PC-3 (cell line): ENCODE measurements at regions not wholly inside any gene's neighbourhood (a gene's known extent, or its start where the extent isn't known, plus 50 kb on each side); places are given as distances from the start of the nearest gene placed in this dataset.

Experiments
- ATAC-seq: fragments of 200-7000 bp; cut with Tn5 transposase; 2 replicates; pipeline ENCODE4 v1.9.1; 2020; ENCODE audit warnings: mild to moderate bottlenecking, moderate library complexity
- BruUV-seq: library from RNA; stranded (reverse); fragments of 400-500 nt; replicated peaks from 2 replicates; lab custom pipeline; 2021; lab: Mats Ljungman, UMichigan
- CTCF ChIA-PET: fragments of 300-600 bp; sonication (Branson Sonifier 250); formaldehyde crosslinking; loops from one replicate; lab custom pipeline; 2022; ENCODE audit warnings: antibody characterized with exemption; lab: Charles Lee
- POLR2A ChIA-PET: fragments of 300-600 bp; sonication (Branson Sonifier 250); formaldehyde crosslinking; loops from one replicate; lab custom pipeline; 2022; ENCODE audit warnings: antibody characterized with exemption; ENCODE audit not compliant: unreplicated experiment; lab: Charles Lee
- DNase-seq: peaks from one replicate; pipeline ENCODE4 v3.0.0-alpha.2; 2015
- H2AFZ ChIP-seq: fragments of 300-600 bp; sonication (generic); 2 replicates; pipeline ENCODE4 v1.6.0; 2016; ENCODE audit warnings: antibody characterized with exemption, low read length
- H3F3A ChIP-seq: fragments of 300-600 bp; sonication (generic); one replicate; pipeline ENCODE4 v1.6.0; 2017; ENCODE audit warnings: antibody characterized with exemption, low read length, control low read depth, mild to moderate bottlenecking; ENCODE audit not compliant: unreplicated experiment
- H3K27ac ChIP-seq: fragments of 300-600 bp; sonication (generic); 2 replicates; pipeline ENCODE4 v1.5.1; 2016; ENCODE audit warnings: mild to moderate bottlenecking, low read length
- H3K27me3 ChIP-seq: fragments of 300-600 bp; sonication (generic); 2 replicates; pipeline ENCODE4 v1.6.1; 2016; ENCODE audit warnings: low read length, mixed read lengths
- H3K36me3 ChIP-seq: fragments of 300-600 bp; sonication (generic); 2 replicates; pipeline ENCODE4 v1.6.1; 2016; ENCODE audit warnings: low read depth, mixed run types, low read length, mixed read lengths
- H3K4me1 ChIP-seq: fragments of 300-600 bp; sonication (generic); 2 replicates; pipeline ENCODE4 v1.5.1; 2016; ENCODE audit warnings: low read length; ENCODE audit not compliant: insufficient read depth
- H3K4me2 ChIP-seq: fragments of 300-600 bp; sonication (generic); 2 replicates; pipeline ENCODE4 v1.6.0; 2016; ENCODE audit warnings: low read length
- H3K4me3 ChIP-seq: fragments of 300-600 bp; sonication (generic); 2 replicates; pipeline ENCODE4 v1.5.1; 2016; ENCODE audit warnings: mild to moderate bottlenecking, low read length, mixed read lengths
- H3K79me2 ChIP-seq: fragments of 300-600 bp; sonication (generic); 2 replicates; pipeline ENCODE4 v1.6.1; 2017; ENCODE audit warnings: low read length, mixed read lengths
- H3K9ac ChIP-seq: fragments of 300-600 bp; sonication (generic); 2 replicates; pipeline ENCODE4 v1.6.0; 2016; ENCODE audit warnings: mild to moderate bottlenecking, low read length
- H3K9me2 ChIP-seq: fragments of 300-600 bp; sonication (generic); replicated peaks from 2 replicates; pipeline ENCODE4 v1.6.1; 2016; ENCODE audit warnings: mixed run types, low read length, mixed read lengths
- H3K9me3 ChIP-seq: fragments of 300-600 bp; sonication (generic); 2 replicates; pipeline ENCODE4 v1.6.1; 2016; ENCODE audit warnings: low read length, mixed read lengths
- H4K20me1 ChIP-seq: fragments of 300-600 bp; sonication (generic); 2 replicates; pipeline ENCODE4 v1.6.1; 2016; ENCODE audit warnings: low read length, mixed read lengths
- CTCF ChIP-seq: fragments of 300-600 bp; sonication (generic); conservative IDR thresholded peaks from 2 replicates; pipeline ENCODE4 v1.5.1; 2017; ENCODE audit warnings: antibody characterized with exemption, low read depth, mild to moderate bottlenecking, low read length
- EZH2 ChIP-seq: fragments of 300-600 bp; sonication (generic); IDR thresholded peaks from one replicate; pipeline ENCODE4 v1.6.1; 2017; ENCODE audit warnings: antibody characterized with exemption, mild to moderate bottlenecking, low read length; ENCODE audit not compliant: unreplicated experiment
- EZH2phosphoT487 ChIP-seq: fragments of 300-600 bp; sonication (generic); IDR thresholded peaks from 2 replicates; pipeline ENCODE4 v1.6.1; 2018; ENCODE audit warnings: mild to moderate bottlenecking, antibody characterized with exemption, low read length, borderline replicate concordance
- intact Hi-C: fragments of 100-400 bp; cut with micrococcal nuclease; formaldehyde crosslinking; loops from 2 replicates; pipeline ENCODE4 v1.9.0; 2023

GRCh38 chr2:142675398-142675797 lies 202.1 kb upstream of the KYNU start:
- no peak overlapping the region for H3K27ac ChIP-seq
- no peak overlapping the region for H3K4me2 ChIP-seq
- H3K36me3 ChIP-seq, result no peaks in the 10 kb centered on the region
- BruUV-seq, result no TSS peak
- CTCF ChIA-PET, result no interaction called here
- H3K27me3 ChIP-seq, result no peaks in the 10 kb centered on the region
- no peaks in the 10 kb centered on the region for H3K79me2 ChIP-seq
- no peak for ATAC-seq
- H3F3A ChIP-seq, result no peaks in the 10 kb centered on the region
- no peaks in the 10 kb centered on the region for H4K20me1 ChIP-seq
- no peak overlapping the region for H3K9ac ChIP-seq
- TF ChIP-seq CTCF (no peak), EZH2 (no peak), EZH2phosphoT487 (no peak)
- H3K9me2 ChIP-seq, result no peaks in the 10 kb centered on the region
- intact Hi-C loops, result no loop called here
- no peak overlapping the region for H3K4me3 ChIP-seq
- H3K4me1 ChIP-seq, result no peaks in the 10 kb centered on the region
- DNase-seq, result no peak
- POLR2A ChIA-PET, result no interaction called here
- H2AFZ ChIP-seq, result no peak overlapping the region
- no peaks in the 10 kb centered on the region for H3K9me3 ChIP-seq

GRCh38 chr2:142673836-142674235 lies 203.6 kb upstream of the KYNU start:
- H3K9me3 ChIP-seq, result no peaks in the 10 kb centered on the region
- no peak overlapping the region for H3K4me3 ChIP-seq
- BruUV-seq, result no TSS peak
- POLR2A ChIA-PET, result no interaction called here
- no peak for DNase-seq
- intact Hi-C loops, result no loop called here
- no peaks in the 10 kb centered on the region for H3K27me3 ChIP-seq
- CTCF ChIA-PET, result no interaction called here
- no peak for TF ChIP-seq EZH2
- TF ChIP-seq EZH2phosphoT487, result no peak
- TF ChIP-seq CTCF, result no peak
- no peaks in the 10 kb centered on the region for H3K4me1 ChIP-seq
- no peak overlapping the region for H3K27ac ChIP-seq
- no peak overlapping the region for H2AFZ ChIP-seq
- no peaks in the 10 kb centered on the region for H3K36me3 ChIP-seq
- no peak overlapping the region for H3K9ac ChIP-seq
- H3K4me2 ChIP-seq, result no peak overlapping the region
- no peaks in the 10 kb centered on the region for H3K9me2 ChIP-seq
- H3K79me2 ChIP-seq, result no peaks in the 10 kb centered on the region
- H4K20me1 ChIP-seq, result no peaks in the 10 kb centered on the region
- H3F3A ChIP-seq, result no peaks in the 10 kb centered on the region
- no peak for ATAC-seq

DNA sequence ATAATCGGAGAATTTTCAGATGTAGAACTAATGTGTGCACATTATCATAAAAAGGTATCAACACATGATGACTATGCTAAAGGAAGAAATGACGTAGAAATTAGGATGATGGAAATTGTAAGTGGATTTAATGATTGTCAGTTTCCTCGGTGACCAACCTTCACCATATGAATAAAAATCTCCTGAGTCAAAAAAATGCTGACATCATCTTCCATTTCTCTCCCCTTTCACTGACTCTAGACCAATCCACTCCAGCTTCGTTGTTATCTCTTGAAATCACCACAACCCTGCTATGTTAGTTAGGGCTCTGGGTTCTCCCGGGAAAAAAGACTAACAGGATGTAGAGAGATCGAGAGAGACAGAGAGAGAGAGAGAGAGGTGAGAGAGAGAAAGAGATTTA lies 204.8 kb upstream of the KYNU start:
- ChIA-PET POLR2A (no interaction called here), CTCF (no interaction called here)
- Histone ChIP-seq H3K79me2 (no peaks in the 10 kb centered on the region), H3K4me3 (no peak overlapping the region), H3K9ac (no peak overlapping the region), H4K20me1 (no peaks in the 10 kb centered on the region), H3K9me3 (no peaks in the 10 kb centered on the region), H2AFZ (no peak overlapping the region), H3K9me2 (no peaks in the 10 kb centered on the region), H3K4me1 (no peaks in the 10 kb centered on the region), H3K27me3 (no peaks in the 10 kb centered on the region), H3K27ac (no peak overlapping the region), H3F3A (no peaks in the 10 kb centered on the region), H3K36me3 (no peaks in the 10 kb centered on the region), H3K4me2 (no peak overlapping the region)
- TF ChIP-seq EZH2, result no peak
- TF ChIP-seq CTCF, result no peak
- TF ChIP-seq EZH2phosphoT487, result no peak
- DNase-seq (no peak), ATAC-seq (no peak)
- no TSS peak for BruUV-seq
- intact Hi-C loops, result no loop called here
